HG02981 (cell line): ENCODE measurements at regions not wholly inside any gene's neighbourhood (a gene's known extent, or its start where the extent isn't known, plus 50 kb on each side); places are given as distances from the start of the nearest gene placed in this dataset.

Experiments used
- ATAC-seq: cut with Tn5 transposase; IDR thresholded peaks from one replicate; pipeline ENCODE4 v1.9.1; 2021; ENCODE audit warnings: mild to moderate bottlenecking, moderate library complexity; ENCODE audit not compliant: unreplicated experiment

- no peak for ATAC-seq
Measured at GRCh38 chr5:124997186-124997893, 250.9 kb upstream of the ZNF608 start.

DNA sequence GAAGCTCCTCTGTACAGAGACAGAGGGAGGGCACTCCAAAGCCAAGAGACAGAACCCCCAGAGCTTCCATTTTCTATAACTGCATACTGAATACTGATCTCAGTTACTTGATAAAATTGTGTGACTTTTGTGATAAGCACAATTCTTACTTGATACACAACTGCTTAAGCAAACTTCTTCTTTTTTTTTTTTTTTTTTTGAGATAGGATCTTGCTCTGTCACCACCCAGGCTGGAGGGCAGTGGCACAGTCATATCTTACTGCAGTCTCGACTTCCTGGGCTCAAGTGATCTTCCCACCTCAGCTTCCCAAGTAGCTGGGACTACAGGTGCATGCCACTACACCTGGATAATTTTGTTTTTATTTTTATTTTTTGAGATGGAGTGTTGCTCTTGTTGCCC, 252.1 kb upstream of the ZNF608 start:
- ATAC-seq = no peak

- ATAC-seq = no peak
Measured at GRCh38 chr5:125002727-125003598, 256.5 kb upstream of the ZNF608 start.

- no peak for ATAC-seq
Measured at GRCh38 chr5:125004009-125004408, 257.6 kb upstream of the ZNF608 start.

- no peak for ATAC-seq
Measured at GRCh38 chr5:125005266-125005665, 258.8 kb upstream of the ZNF608 start.

DNA sequence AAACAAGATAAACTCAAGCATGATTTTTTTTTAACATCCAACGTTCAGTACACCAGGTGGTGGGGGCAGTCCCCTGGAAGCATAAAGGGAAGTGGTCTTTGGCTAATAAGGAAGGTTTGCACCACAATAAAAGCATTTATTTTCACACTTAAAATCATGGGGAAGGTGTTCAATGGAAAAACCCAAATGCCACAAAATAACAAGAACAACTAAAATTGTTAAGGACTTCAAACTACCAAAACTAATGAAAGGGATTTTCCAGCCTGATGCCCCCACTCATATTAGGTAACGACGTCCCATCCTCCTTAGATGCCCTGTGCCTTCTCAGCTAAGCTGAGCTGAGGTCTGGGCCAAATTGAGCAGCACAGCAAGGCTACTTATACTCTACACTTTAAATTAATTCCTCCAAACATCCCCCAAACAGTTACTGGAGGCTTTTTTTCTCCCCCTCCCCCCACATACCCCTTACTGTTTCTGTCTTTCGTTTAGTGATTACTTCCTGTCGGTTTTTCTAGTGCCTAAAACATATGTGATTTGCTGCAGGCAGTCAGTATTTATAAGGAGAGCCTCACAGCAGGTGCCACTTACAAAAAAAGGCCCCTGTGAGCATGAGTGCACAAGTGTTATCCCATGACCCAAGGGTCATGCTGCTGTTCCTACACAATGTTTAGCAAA, 259.7 kb upstream of the ZNF608 start:
- ATAC-seq = peak; percentile 55

DNA sequence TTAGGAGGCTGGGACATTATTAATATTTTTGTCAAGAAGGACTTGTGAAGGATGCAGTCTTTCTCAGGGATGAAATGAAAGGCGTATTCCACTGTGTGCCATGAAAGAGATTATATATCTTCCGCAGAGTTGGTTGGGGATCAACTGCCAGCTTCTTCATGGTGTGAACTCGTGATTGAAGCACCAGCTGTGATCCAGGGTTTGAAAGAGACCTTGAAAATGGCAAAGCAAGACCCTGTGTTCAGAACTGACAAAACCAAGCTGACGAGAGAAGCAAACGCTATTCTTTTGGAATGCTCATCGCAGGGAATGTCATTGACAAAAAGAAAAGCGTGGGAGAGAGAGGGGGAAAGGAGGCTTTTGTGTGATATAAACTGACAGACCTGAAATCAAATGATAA, 263.9 kb upstream of the ZNF608 start:
- no peak for ATAC-seq

DNA sequence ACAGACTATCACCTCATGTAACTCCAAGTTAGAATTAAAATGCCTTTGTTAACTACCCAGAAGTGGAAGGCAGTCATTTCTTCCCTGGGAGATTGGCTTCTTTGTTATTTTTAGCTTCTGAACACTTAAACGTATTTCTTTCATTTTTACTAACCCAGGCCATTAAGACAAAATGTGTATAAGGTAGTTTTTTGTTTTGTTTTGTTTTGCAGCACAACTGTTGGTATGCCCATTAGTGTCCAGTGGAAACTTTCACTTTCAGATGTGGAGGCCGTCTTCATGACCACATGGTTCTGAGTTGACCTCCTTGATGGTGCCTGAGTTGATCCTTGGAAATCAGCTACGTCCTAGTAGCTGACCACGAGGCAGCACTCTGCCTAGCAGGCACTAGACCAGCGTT, 264.6 kb upstream of the ZNF608 start:
- ATAC-seq = peak; percentile 53

GRCh38 chr5:125011419-125011818, 265.0 kb upstream of the ZNF608 start:
- ATAC-seq = no peak

DNA sequence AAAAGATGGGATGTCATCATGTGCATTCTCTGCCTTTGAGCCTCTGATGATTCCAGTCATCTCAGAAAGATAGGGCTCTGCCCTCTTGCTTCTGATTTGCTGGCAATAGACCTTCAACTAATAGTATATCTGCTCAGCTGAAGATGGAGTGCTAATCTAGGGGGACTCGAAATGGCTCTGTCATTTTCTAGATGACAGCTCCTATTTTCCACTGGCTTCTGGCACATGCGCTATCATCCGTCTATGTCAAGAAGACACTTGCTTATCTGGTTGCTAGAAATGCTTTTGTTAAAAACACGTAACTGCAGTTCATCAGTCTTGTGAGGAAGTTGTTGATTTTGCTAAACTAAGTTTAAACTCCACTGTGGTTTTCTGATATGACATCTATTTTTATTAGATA, 265.5 kb upstream of the ZNF608 start:
- ATAC-seq = no peak

GRCh38 chr5:125012727-125013451, 266.4 kb upstream of the ZNF608 start:
- ATAC-seq = no peak

GRCh38 chr5:125014202-125014601, 267.8 kb upstream of the ZNF608 start:
- no peak for ATAC-seq

- no peak for ATAC-seq
Measured at GRCh38 chr5:125017796-125018195, 271.4 kb upstream of the ZNF608 start.

DNA sequence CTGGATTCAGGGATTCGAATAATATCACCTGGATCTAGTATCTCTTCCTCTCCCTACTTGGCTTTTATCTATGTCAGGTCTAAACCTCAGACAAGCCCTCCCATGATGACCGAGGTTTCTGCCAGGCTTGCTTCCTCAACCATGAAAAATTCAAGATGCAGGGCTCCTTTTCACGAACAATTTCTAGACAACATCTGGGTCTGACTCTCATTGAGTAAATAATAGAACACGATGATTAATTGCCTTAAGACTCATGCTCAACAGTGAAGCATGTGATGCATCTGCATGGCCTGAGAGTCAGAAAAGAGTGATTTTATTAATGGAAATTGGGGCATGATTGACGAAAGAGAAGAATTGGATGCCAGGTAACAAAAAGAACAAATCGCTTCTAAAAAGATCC, 277.2 kb upstream of the ZNF608 start:
- ATAC-seq = no peak

- ATAC-seq = no peak
Measured at GRCh38 chr5:125026867-125027731, 280.7 kb upstream of the ZNF608 start.

GRCh38 chr5:125032286-125032685, 285.8 kb upstream of the ZNF608 start:
- no peak for ATAC-seq

DNA sequence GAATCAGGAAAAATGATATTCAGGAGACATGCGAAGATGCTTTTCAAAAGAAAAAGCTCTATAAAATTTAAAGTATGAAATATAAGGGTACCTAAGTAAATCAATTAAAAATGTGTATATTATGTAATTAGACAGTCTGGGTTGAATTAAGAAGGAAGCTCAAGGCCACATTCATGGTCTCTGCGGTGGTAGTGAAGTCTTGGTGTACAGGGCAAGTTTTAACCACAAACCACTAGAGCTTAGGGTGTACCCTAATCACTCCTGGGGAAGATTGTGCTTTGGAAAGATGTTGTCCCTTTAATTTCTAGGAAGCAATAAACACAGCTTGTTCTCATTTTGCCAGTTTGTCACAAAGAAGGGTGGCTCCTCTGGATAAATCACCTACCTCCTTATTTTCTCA, 287.2 kb upstream of the ZNF608 start:
- ATAC-seq = no peak

DNA sequence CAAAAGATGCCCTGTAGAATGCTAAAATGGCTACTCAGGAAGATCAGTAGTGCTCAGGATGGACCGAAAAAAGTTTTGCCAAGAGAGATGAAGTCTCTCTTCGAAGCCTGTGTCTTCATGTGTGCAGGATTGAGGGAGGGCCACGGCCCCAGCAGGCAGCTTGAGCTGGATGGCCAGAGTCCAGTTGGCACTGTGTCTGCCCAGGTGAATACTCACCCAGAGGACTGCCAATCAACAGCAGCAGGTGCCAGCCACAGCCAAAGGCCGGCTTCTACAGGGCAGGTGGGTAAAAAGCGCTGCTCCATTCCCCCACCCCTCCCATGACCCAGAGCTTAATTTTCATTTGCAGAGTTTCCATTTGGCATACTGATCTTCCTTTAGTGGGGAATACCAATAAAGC, 287.9 kb upstream of the ZNF608 start:
- ATAC-seq = no peak

DNA sequence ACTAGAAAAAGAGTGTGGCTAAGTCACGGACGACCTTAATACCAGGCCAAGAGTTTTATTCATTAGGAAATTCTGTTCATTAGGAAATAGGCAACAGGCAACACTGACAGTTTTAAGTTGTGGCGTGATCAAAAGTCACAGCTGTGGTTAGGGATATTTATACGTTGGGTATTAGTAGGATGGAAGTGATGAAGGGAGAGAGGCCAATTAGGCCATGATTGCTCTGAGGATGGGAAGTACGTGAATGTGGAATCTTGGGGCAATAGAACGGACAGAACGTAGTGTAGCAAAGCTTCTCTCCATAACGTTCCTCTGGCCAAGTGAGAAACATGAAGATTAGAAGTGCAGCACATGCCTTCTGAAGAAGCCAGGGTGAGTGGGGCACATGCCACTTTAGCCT, 290.1 kb upstream of the ZNF608 start:
- ATAC-seq = no peak

DNA sequence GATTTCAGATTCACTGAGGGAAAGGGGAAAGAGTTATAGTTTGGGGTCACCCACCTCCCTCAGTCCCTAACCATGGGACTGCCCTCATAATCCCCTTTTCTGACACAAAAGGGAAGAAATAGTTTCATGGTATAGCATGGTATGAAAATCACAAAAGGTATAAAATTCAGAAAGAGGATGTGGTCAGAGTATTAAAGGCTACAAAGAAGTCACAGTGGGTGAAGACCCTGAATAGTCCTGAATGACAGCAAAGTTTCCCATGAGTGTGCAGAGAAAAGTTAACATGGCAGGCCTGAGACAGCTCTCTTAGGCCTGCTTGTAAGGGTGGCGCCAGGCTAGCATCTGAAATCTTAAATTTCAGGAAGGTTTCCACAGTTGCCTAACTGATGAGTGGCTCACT, 290.6 kb upstream of the ZNF608 start:
- ATAC-seq = no peak
